DOHH2 (cell line): ENCODE measurements at regions not wholly inside any gene's neighbourhood (a gene's known extent, or its start where the extent isn't known, plus 50 kb on each side); places are given as distances from the start of the nearest gene placed in this dataset.

Source experiments
- EZH2phosphoT487 ChIP-seq: fragments of 200-600 bp; sonication (generic); IDR thresholded peaks from 2 replicates; pipeline ENCODE4 v1.6.1; 2017; ENCODE audit warnings: borderline replicate concordance, mild to moderate bottlenecking, antibody characterized with exemption, low read length, moderate library complexity, mixed read lengths
- TF ChIP-seq, protein P1 (sequence below): fragments of 200-600 bp; sonication (generic); IDR thresholded peaks from one replicate; pipeline ENCODE4 v1.5.1; 2014; ENCODE audit warnings: antibody characterized with exemption, mild to moderate bottlenecking, low read depth, low read length; ENCODE audit not compliant: poor library complexity, severe bottlenecking

DNA sequence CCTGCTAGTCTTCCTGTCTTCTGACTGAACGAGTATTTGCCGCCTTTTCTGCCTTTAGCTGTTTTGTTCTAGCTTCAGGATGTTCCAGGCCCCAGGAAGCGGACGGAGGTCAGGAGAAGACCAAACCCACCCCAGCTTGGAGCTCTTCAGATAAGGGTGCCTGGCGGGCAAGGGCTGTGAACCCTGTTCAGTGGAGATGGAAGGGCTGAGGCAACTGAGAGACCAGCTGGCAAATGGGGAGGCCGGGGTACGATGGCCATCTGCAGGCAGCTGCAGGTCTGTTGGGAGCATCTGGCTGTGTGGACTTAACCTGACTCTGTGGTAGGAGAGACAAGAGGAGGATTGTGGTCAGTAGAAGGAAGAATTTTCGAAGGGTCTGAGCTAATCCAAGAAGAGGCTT is 95.6 kb downstream of the CHST1 start:
- TF ChIP-seq, protein P1, sequence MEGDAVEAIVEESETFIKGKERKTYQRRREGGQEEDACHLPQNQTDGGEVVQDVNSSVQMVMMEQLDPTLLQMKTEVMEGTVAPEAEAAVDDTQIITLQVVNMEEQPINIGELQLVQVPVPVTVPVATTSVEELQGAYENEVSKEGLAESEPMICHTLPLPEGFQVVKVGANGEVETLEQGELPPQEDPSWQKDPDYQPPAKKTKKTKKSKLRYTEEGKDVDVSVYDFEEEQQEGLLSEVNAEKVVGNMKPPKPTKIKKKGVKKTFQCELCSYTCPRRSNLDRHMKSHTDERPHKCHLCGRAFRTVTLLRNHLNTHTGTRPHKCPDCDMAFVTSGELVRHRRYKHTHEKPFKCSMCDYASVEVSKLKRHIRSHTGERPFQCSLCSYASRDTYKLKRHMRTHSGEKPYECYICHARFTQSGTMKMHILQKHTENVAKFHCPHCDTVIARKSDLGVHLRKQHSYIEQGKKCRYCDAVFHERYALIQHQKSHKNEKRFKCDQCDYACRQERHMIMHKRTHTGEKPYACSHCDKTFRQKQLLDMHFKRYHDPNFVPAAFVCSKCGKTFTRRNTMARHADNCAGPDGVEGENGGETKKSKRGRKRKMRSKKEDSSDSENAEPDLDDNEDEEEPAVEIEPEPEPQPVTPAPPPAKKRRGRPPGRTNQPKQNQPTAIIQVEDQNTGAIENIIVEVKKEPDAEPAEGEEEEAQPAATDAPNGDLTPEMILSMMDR = no peak
- no peak for TF ChIP-seq EZH2phosphoT487
